ENCODE measurements at regions not wholly inside any gene's neighbourhood (a gene's known extent, or its start where the extent isn't known, plus 50 kb on each side); places are given as distances from the start of the nearest gene placed in this dataset.
A peak's percentile ranks its signal among the peaks of the same experiment; 100 is the strongest.

DNA sequence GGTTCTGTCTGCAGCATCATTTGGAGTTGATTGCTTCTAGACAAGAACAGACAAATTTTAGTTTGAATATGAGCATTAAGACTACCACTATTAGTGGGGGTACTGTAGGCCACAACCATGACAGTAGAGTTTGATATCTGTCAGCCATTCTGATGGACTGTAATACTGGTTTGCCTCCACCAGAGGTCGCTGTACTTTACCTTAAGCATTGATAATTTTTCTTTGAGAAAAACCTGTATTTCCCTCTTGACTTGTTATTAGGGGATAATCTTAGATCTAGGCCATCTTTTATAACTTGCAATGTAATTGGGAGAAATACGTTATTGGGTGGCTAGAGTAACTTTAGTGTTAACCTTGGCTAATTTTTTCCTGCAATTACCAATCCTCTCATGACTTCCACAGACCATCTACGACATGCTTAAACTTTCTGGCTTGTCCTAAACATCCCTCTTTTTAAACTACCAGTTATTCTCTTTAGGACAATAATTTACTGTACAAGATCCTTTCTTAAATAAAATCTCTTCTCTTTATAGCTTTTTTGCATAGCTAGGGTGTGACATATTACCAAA, 562.4 kb downstream of the MAGEB5 start:
- H3K4me1 ChIP-seq (ENCODE audit: control insufficient read depth, insufficient read depth, low read length) = no peaks in the 10 kb centered on the region
- FAIRE-seq = peak; percentile 18
- no peak overlapping the region for H2AFZ ChIP-seq (ENCODE audit: control insufficient read depth, low read depth, low read length)
- TF ChIP-seq SKIL (IDR thresholded peaks at IDR 0.05; ENCODE audit: low read depth, poor library complexity, severe bottlenecking) = no peak
- TF ChIP-seq RAD21 (IDR thresholded peaks at IDR 0.05; ENCODE audit: insufficient read depth, low read depth, low read length) = 0 out of 2 replicates have a peak, but pooled peaks have one; percentile 6
- TF ChIP-seq CTCF (IDR thresholded peaks at IDR 0.05 in 2 of 3, conservative IDR thresholded peaks at IDR 0.05 in 1 of 3; ENCODE audit: control insufficient read depth in 2 of 3, extremely low read depth in 1 of 3, insufficient read depth in 1 of 3, low read depth in 3 of 3, low read length in 3 of 3) = peak; percentile 28 to 45 (median 31); a peak in 4 of 6 replicates
- TF ChIP-seq, protein P1, sequence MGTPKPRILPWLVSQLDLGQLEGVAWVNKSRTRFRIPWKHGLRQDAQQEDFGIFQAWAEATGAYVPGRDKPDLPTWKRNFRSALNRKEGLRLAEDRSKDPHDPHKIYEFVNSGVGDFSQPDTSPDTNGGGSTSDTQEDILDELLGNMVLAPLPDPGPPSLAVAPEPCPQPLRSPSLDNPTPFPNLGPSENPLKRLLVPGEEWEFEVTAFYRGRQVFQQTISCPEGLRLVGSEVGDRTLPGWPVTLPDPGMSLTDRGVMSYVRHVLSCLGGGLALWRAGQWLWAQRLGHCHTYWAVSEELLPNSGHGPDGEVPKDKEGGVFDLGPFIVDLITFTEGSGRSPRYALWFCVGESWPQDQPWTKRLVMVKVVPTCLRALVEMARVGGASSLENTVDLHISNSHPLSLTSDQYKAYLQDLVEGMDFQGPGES (IDR thresholded peaks at IDR 0.05) = no peak
- CTCF ChIA-PET = interaction anchor here (1.0 to 1.9 kb wide), 2 partner anchors 11 to 408 kb away, joined by 3 to 8 read pairs; no protein-coding TSS in a partner anchor
- H3K79me2 ChIP-seq (ENCODE audit: control insufficient read depth, insufficient read depth, low read length) = no peaks in the 10 kb centered on the region
- intact Hi-C loops (cut with micrococcal nuclease; ENCODE audit: unreplicated experiment) (no loop called here), in situ Hi-C loops (cut with MboI) (no loop called here)
- no TSS peak for BruUV-seq (replicated peaks)
- no peak overlapping the region for H3K27ac ChIP-seq (ENCODE audit: control insufficient read depth, insufficient read depth)
- H3K4me3 ChIP-seq = no peak overlapping the region
- POLR2A ChIA-PET = no interaction called here
- H3K27me3 ChIP-seq (replicated peaks in 1 of 2; ENCODE audit: control insufficient read depth in 2 of 2, insufficient read depth in 2 of 2, low read length in 1 of 2) = no peaks in the 10 kb centered on the region
- no peak overlapping the region for H3K9ac ChIP-seq (ENCODE audit: control insufficient read depth, insufficient read depth, low read length)
- SMC1A ChIA-PET (ENCODE audit: uncharacterized antibody, unreplicated experiment) = no interaction called here
- no peak overlapping the region for H3K4me2 ChIP-seq (ENCODE audit: control insufficient read depth, insufficient read depth)
- no peaks in the 10 kb centered on the region for H4K20me1 ChIP-seq (ENCODE audit: control insufficient read depth, insufficient read depth)
- H3K9me3 ChIP-seq (replicated peaks; ENCODE audit: control insufficient read depth, insufficient read depth, low read length) = no peaks in the 10 kb centered on the region
- no peak for DNase-seq (ENCODE audit: low read depth, low spot score)
- RAD21 ChIA-PET (ENCODE audit: unreplicated experiment) = no interaction called here
- WGBS (ENCODE audit: insufficient coverage, insufficient replicate concordance, low lambda C conversion rate, missing lambda C conversion rate) = 24% methylated on average over 3 of the region's 3 CpGs
- ATAC-seq = no peak
- no peaks in the 10 kb centered on the region for H3K36me3 ChIP-seq (ENCODE audit: control insufficient read depth in 2 of 2, insufficient read depth in 2 of 2, low read length in 1 of 2)

All from GM12878 (cell line).